ENCODE measurements at regions not wholly inside any gene's neighbourhood (a gene's known extent, or its start where the extent isn't known, plus 50 kb on each side); places are given as distances from the start of the nearest gene placed in this dataset.

- no peak for DNase-seq (ENCODE audit: low spot score)
- intact Hi-C loops (cut with DNase I) = no loop called here
Measured at GRCh38 chr6:2566048-2566447, 184.7 kb downstream of the MYLK4 start.

GRCh38 chr6:2565499-2565898, 185.2 kb downstream of the MYLK4 start:
- intact Hi-C loops (cut with DNase I) = no loop called here
- DNase-seq (ENCODE audit: low spot score) = no peak

- intact Hi-C loops (cut with DNase I) = no loop called here
- no peak for DNase-seq (ENCODE audit: low spot score)
Measured at GRCh38 chr6:2563635-2564034, 187.1 kb downstream of the MYLK4 start.

GRCh38 chr6:2562721-2563451, 187.8 kb downstream of the MYLK4 start:
- intact Hi-C loops (cut with DNase I) = no loop called here

GRCh38 chr6:2560917-2561698, 189.6 kb downstream of the MYLK4 start:
- intact Hi-C loops (cut with DNase I) = no loop called here
- no peak for DNase-seq (ENCODE audit: low spot score)

More at GRCh38 chr6:2562721-2563451, 187.8 kb downstream of the MYLK4 start:
- no peak for DNase-seq (ENCODE audit: low spot score)

- intact Hi-C loops (cut with DNase I) = no loop called here
- DNase-seq (ENCODE audit: low spot score) = no peak
Measured at GRCh38 chr6:2560140-2560818, 190.4 kb downstream of the MYLK4 start.

GRCh38 chr6:2558861-2559801, 191.6 kb downstream of the MYLK4 start:
- DNase-seq (ENCODE audit: low spot score) = no peak
- intact Hi-C loops (cut with DNase I) = no loop called here

- intact Hi-C loops (cut with DNase I) = no loop called here
- DNase-seq (ENCODE audit: low spot score) = no peak
Measured at GRCh38 chr6:2558098-2558680, 192.5 kb downstream of the MYLK4 start.

GRCh38 chr6:2557181-2557720, 193.5 kb downstream of the MYLK4 start:
- intact Hi-C loops (cut with DNase I) = no loop called here
- no peak for DNase-seq (ENCODE audit: low spot score)

- intact Hi-C loops (cut with DNase I) = no loop called here
- DNase-seq (ENCODE audit: low spot score) = no peak
Measured at GRCh38 chr6:2556761-2557160, 194.0 kb downstream of the MYLK4 start.

- intact Hi-C loops (cut with DNase I) = no loop called here
- no peak for DNase-seq (ENCODE audit: low spot score)
Measured at GRCh38 chr6:2554651-2555260, 196.0 kb downstream of the MYLK4 start.

GRCh38 chr6:2552526-2553154, 198.1 kb downstream of the MYLK4 start:
- intact Hi-C loops (cut with DNase I) = no loop called here
- no peak for DNase-seq (ENCODE audit: low spot score)

GRCh38 chr6:2551705-2552104, 199.0 kb downstream of the MYLK4 start:
- intact Hi-C loops (cut with DNase I) = no loop called here
- no peak for DNase-seq (ENCODE audit: low spot score)

- intact Hi-C loops (cut with DNase I) = no loop called here
- no peak for DNase-seq (ENCODE audit: low spot score)
Measured at GRCh38 chr6:2550247-2550646, 200.5 kb downstream of the MYLK4 start.

GRCh38 chr6:2549834-2550233, 200.9 kb downstream of the MYLK4 start:
- intact Hi-C loops (cut with DNase I) = no loop called here
- DNase-seq (ENCODE audit: low spot score) = no peak

GRCh38 chr6:2547355-2547754, 203.4 kb downstream of the MYLK4 start:
- intact Hi-C loops (cut with DNase I) = no loop called here
- no peak for DNase-seq (ENCODE audit: low spot score)

- DNase-seq (ENCODE audit: low spot score) = no peak
- intact Hi-C loops (cut with DNase I) = no loop called here
Measured at GRCh38 chr6:2546901-2547300, 203.8 kb downstream of the MYLK4 start.

GRCh38 chr6:2545383-2546038, 205.2 kb downstream of the MYLK4 start:
- no peak for DNase-seq (ENCODE audit: low spot score)
- intact Hi-C loops (cut with DNase I) = no loop called here

Measured in cardiac septum (tissue), 1 donor.